ENCODE measurements at regions not wholly inside any gene's neighbourhood (a gene's known extent, or its start where the extent isn't known, plus 50 kb on each side); places are given as distances from the start of the nearest gene placed in this dataset.

DNA sequence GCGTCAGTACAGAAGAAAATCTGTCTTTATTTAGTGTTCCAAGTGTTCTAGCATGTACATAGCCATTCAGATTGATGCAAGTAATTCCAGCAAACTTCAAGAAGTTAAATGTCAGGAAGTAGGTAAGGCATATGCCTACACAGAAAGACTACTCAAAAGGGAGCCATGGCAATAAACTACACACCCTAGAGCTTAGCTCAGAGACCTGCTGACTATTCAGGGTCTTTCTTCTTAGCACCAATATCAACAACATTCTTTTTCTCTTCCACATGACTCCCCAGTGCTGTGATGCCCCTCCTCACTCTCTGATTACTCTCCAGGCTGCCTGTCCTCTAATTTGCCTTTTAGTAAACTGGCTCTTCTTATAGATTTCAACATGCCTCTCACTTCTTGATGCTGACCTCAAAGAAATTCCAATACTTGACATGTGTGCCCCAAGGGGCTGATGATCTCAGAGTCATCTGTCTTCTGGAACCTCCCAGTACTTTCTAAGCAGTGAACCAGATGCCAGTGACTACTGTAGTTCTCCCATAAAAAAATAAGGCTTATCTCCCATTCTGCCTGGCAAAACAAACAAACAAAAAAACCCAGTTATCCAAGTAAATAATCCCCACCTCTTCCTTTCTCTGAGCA, 909.2 kb upstream of the FANCL start:
- Histone ChIP-seq H3K27ac (no peak overlapping the region), H3K9me3 (no peaks in the 10 kb centered on the region)
- no peak for TF ChIP-seq POLR2A (IDR thresholded peaks at IDR 0.05)
- no peak for TF ChIP-seq POLR2AphosphoS5 (IDR thresholded peaks at IDR 0.05)
- TF ChIP-seq EP300 (IDR thresholded peaks at IDR 0.05), result no peak
- TF ChIP-seq, protein P1, sequence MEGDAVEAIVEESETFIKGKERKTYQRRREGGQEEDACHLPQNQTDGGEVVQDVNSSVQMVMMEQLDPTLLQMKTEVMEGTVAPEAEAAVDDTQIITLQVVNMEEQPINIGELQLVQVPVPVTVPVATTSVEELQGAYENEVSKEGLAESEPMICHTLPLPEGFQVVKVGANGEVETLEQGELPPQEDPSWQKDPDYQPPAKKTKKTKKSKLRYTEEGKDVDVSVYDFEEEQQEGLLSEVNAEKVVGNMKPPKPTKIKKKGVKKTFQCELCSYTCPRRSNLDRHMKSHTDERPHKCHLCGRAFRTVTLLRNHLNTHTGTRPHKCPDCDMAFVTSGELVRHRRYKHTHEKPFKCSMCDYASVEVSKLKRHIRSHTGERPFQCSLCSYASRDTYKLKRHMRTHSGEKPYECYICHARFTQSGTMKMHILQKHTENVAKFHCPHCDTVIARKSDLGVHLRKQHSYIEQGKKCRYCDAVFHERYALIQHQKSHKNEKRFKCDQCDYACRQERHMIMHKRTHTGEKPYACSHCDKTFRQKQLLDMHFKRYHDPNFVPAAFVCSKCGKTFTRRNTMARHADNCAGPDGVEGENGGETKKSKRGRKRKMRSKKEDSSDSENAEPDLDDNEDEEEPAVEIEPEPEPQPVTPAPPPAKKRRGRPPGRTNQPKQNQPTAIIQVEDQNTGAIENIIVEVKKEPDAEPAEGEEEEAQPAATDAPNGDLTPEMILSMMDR (IDR thresholded peaks at IDR 0.05), result no peak

DNA sequence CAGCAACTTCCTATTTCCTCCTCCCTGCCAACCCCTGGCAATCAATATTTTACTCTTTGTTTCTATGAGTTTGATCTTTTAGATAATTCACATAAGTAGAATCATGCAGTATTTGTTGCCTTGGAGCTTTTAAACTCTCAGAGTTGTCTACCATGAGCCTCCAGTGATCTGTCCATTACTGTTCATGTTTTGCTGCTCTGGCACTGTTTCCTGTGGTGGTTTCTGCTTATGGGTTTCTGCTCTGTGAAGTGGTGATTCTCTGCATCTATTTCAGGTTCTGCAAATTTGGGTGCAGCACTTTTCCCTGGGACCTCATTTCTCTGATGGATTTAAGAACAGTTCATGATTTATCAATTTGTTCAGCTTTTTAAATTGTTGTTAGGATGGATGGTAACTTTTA, 908.1 kb upstream of the FANCL start:
- H3K9me3 ChIP-seq, result no peaks in the 10 kb centered on the region
- H3K27ac ChIP-seq, result no peak overlapping the region
- TF ChIP-seq POLR2AphosphoS5 (IDR thresholded peaks at IDR 0.05) (no peak), POLR2A (IDR thresholded peaks at IDR 0.05) (no peak), EP300 (IDR thresholded peaks at IDR 0.05) (no peak)
- TF ChIP-seq, protein P1 (IDR thresholded peaks at IDR 0.05), result no peak
- no peaks in the 10 kb centered on the region for H3K4me1 ChIP-seq
- no peak for DNase-seq (ENCODE audit: low spot score in 2 of 2)
- no peaks in the 10 kb centered on the region for H3K27me3 ChIP-seq
- H3K4me3 ChIP-seq, result no peak overlapping the region
- no peaks in the 10 kb centered on the region for H3K36me3 ChIP-seq

More for the DNA sequence above, 909.2 kb upstream of the FANCL start:
- no peaks in the 10 kb centered on the region for H3K27me3 ChIP-seq
- 64% methylated on average over 1 of the region's 1 CpG for WGBS
- no peaks in the 10 kb centered on the region for H3K36me3 ChIP-seq
- no peak overlapping the region for H3K4me3 ChIP-seq
- no peak for DNase-seq (ENCODE audit: low spot score in 2 of 2)
- H3K4me1 ChIP-seq, result no peaks in the 10 kb centered on the region

DNA sequence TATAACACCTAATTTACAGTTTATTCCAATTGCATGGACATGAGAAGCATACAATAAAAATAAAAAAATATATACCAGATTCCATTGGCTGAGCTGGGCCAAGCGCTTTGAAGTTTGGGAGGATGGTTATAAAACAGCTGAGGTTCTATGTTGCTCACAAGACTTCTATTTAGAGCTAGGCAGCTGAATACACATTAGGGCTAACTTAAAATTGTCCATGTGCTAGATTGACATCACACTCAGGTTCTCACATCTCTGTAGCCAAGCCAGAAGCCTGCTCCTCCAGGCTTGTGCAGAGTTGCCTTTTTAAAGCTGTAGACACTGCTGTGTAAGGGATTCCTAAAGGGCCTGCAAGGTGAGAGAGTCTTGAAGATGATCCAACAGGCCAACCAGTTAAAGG, 871.1 kb upstream of the FANCL start:
- no peaks in the 10 kb centered on the region for H3K36me3 ChIP-seq
- WGBS, result 96% methylated on average over 1 of the region's 1 CpG
- TF ChIP-seq POLR2A (IDR thresholded peaks at IDR 0.05) (no peak), POLR2AphosphoS5 (IDR thresholded peaks at IDR 0.05) (no peak), EP300 (IDR thresholded peaks at IDR 0.05) (no peak)
- TF ChIP-seq, protein P1 (IDR thresholded peaks at IDR 0.05), result no peak
- no peaks in the 10 kb centered on the region for H3K9me3 ChIP-seq
- no peak for DNase-seq (ENCODE audit: low spot score in 2 of 2)
- no peaks in the 10 kb centered on the region for H3K4me1 ChIP-seq
- H3K27me3 ChIP-seq, result no peaks in the 10 kb centered on the region
- H3K4me3 ChIP-seq, result no peak overlapping the region
- H3K27ac ChIP-seq, result no peak overlapping the region

DNA sequence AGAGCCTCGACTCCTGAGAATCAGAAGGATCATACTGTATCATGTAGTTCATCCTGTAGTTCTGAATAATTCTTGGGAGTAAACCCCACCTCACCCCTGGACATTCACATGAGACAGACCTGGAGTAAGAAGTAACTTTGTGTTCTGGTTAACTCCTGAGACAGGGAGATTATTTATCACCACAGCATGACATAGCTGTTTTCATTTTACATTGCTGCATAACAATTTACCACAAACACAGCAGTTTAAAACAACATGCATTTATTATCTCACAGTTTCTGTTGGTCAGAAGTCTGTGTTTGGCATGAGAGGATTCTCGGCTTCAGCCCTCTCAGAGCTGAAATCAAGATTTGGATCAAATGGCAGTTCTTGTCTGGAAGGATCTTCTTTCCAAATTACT, 855.8 kb upstream of the FANCL start:
- H3K4me3 ChIP-seq, result no peak overlapping the region
- H3K27ac ChIP-seq, result no peak overlapping the region
- H3K4me1 ChIP-seq, result no peaks in the 10 kb centered on the region
- H3K36me3 ChIP-seq, result no peaks in the 10 kb centered on the region
- no peaks in the 10 kb centered on the region for H3K27me3 ChIP-seq
- 74% methylated on average over 2 of the region's 2 CpGs for WGBS
- no peak for DNase-seq (ENCODE audit: low spot score in 2 of 2)
- no peak for TF ChIP-seq POLR2AphosphoS5 (IDR thresholded peaks at IDR 0.05)
- TF ChIP-seq POLR2A (IDR thresholded peaks at IDR 0.05), result no peak
- H3K9me3 ChIP-seq, result no peaks in the 10 kb centered on the region

DNA sequence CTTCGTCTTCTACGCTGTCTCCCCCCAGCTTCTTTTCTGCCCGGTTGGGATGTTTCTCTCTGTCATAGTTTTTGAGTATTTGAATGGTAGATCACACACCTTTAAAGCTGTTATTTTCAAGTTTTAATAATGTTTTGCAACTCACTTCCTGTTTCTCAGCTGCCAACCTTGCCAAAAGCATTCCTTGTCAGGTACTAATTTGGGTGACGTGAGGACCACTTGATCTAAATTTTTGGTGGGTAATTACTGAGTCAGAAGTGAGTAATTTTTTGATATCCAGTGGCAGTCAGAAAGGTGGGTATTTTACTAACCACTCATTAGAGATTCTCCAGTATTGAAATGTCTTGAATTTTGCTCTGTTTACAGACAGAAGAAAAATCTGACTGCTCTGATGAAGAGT, 852.4 kb upstream of the FANCL start:
- H3K4me1 ChIP-seq, result no peaks in the 10 kb centered on the region
- TF ChIP-seq EP300 (IDR thresholded peaks at IDR 0.05) (no peak), POLR2A (IDR thresholded peaks at IDR 0.05) (no peak), POLR2AphosphoS5 (IDR thresholded peaks at IDR 0.05) (no peak)
- TF ChIP-seq, protein P1 (IDR thresholded peaks at IDR 0.05), result no peak
- H3K9me3 ChIP-seq, result no peaks in the 10 kb centered on the region
- H3K36me3 ChIP-seq, result no peaks in the 10 kb centered on the region
- H3K27me3 ChIP-seq, result no peaks in the 10 kb centered on the region
- H3K27ac ChIP-seq, result no peak overlapping the region
- no peak overlapping the region for H3K4me3 ChIP-seq
- 67% methylated on average over 4 of the region's 4 CpGs for WGBS
- no peak for DNase-seq (ENCODE audit: low spot score in 2 of 2)

DNA sequence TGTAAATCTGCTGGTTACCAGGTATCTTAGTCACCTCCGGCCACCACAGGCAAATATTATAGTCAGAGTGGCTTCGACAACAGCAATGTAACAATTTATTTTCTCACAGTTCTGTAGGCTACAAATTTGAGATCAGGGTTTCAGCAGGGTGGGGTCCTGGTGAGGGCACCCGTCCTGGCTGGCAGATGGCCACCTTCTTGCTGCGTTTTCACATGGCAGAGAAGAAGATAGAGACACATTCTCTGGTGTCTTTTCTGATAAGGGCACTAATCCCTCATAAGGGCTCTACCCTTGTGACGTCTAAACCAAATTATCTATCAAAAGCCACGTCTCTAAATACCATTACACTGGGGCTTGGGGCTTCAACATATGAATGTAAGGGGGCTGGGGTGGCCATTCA, 843.2 kb upstream of the FANCL start:
- no peaks in the 10 kb centered on the region for H3K36me3 ChIP-seq
- H3K4me1 ChIP-seq, result no peaks in the 10 kb centered on the region
- WGBS, result 63% methylated on average over 6 of the region's 6 CpGs
- no peaks in the 10 kb centered on the region for H3K9me3 ChIP-seq
- no peaks in the 10 kb centered on the region for H3K27me3 ChIP-seq
- H3K4me3 ChIP-seq, result no peak overlapping the region
- DNase-seq (ENCODE audit: low spot score in 2 of 2), result no peak
- H3K27ac ChIP-seq, result no peak overlapping the region
- TF ChIP-seq EP300 (IDR thresholded peaks at IDR 0.05), result no peak
- TF ChIP-seq, protein P1 (IDR thresholded peaks at IDR 0.05), result no peak
- no peak for TF ChIP-seq POLR2AphosphoS5 (IDR thresholded peaks at IDR 0.05)
- TF ChIP-seq POLR2A (IDR thresholded peaks at IDR 0.05), result no peak
